ENCODE measurements at regions not wholly inside any gene's neighbourhood (a gene's known extent, or its start where the extent isn't known, plus 50 kb on each side); places are given as distances from the start of the nearest gene placed in this dataset.

GRCh38 chrX:104306180-104306579, 51.4 kb upstream of the ESX1 start:
- no peaks in the 10 kb centered on the region for H3K27me3 ChIP-seq (ENCODE audit: control insufficient read depth in 2 of 2, insufficient read depth in 2 of 2, low read length in 2 of 2)
- no peaks in the 10 kb centered on the region for H3K79me2 ChIP-seq (ENCODE audit: control insufficient read depth, insufficient read depth, low read length)
- DNase-seq (ENCODE audit: extremely low read depth in 1 of 4, low spot score in 3 of 4) = no peak
- ATAC-seq = no peak
- H4K20me1 ChIP-seq (replicated peaks; ENCODE audit: control insufficient read depth, insufficient read depth, low read length) = no peaks in the 10 kb centered on the region
- H3K4me2 ChIP-seq (ENCODE audit: insufficient read depth, low read length) = no peak overlapping the region
- no peaks in the 10 kb centered on the region for H3K9me3 ChIP-seq (replicated peaks; ENCODE audit: control insufficient read depth, insufficient read depth, low read depth, low read length)
- H3K4me1 ChIP-seq (replicated peaks in 1 of 2; ENCODE audit: control insufficient read depth in 2 of 2, insufficient read depth in 2 of 2, low read length in 2 of 2) = no peaks in the 10 kb centered on the region
- no peak overlapping the region for H3K27ac ChIP-seq (ENCODE audit: extremely low read depth, low read depth, low read length)
- no peaks in the 10 kb centered on the region for H3K9me1 ChIP-seq (ENCODE audit: control insufficient read depth, insufficient read depth, low read length)
- POLR2A ChIA-PET = no interaction called here
- H2AFZ ChIP-seq (ENCODE audit: low read depth, low read length) = no peak overlapping the region
- TF ChIP-seq ZNF239 (CRISPR knock-in tag; IDR thresholded peaks at IDR 0.05) = no peak
- TF ChIP-seq POLR3A (IDR thresholded peaks at IDR 0.05; ENCODE audit: borderline replicate concordance, extremely low read depth, insufficient read depth, insufficient read length) = no peak
- TF ChIP-seq XRCC3 (IDR thresholded peaks at IDR 0.05) = no peak
- TF ChIP-seq, protein P1, sequence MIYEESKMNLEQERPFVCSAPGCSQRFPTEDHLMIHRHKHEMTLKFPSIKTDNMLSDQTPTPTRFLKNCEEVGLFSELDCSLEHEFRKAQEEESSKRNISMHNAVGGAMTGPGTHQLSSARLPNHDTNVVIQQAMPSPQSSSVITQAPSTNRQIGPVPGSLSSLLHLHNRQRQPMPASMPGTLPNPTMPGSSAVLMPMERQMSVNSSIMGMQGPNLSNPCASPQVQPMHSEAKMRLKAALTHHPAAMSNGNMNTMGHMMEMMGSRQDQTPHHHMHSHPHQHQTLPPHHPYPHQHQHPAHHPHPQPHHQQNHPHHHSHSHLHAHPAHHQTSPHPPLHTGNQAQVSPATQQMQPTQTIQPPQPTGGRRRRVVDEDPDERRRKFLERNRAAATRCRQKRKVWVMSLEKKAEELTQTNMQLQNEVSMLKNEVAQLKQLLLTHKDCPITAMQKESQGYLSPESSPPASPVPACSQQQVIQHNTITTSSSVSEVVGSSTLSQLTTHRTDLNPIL (CRISPR knock-in tag; IDR thresholded peaks at IDR 0.05) = no peak
- no peak for TF ChIP-seq NCOA4 (IDR thresholded peaks at IDR 0.05; ENCODE audit: partially characterized antibody)
- no peak for TF ChIP-seq SREBF2 (CRISPR knock-in tag; IDR thresholded peaks at IDR 0.05)
- no peak for TF ChIP-seq ATF7 (IDR thresholded peaks at IDR 0.05)
- TF ChIP-seq FOXJ2 (tag; IDR thresholded peaks at IDR 0.05) = no peak
- no peak for TF ChIP-seq TEAD4 (IDR thresholded peaks at IDR 0.05; ENCODE audit: low read length)
- no peak for TF ChIP-seq TEAD4 (CRISPR knock-in tag; IDR thresholded peaks at IDR 0.05; ENCODE audit: borderline replicate concordance)
- BruUV-seq (replicated peaks) = no TSS peak
- H3K9ac ChIP-seq (ENCODE audit: insufficient read depth in 1 of 2, low read depth in 2 of 2, low read length in 2 of 2) = no peak overlapping the region
- in situ Hi-C loops (cut with MboI) (no loop called here), intact Hi-C loops (cut with micrococcal nuclease) (no loop called here)
- no peak overlapping the region for H3K4me3 ChIP-seq
- CTCF ChIA-PET (ENCODE audit: low intra/inter-chr PET ratio) = no interaction called here
- 0% methylated on average over 8 of the region's 9 CpGs for WGBS (ENCODE audit: insufficient coverage, low coverage, missing lambda C conversion rate)
- FAIRE-seq = no peak
- no peaks in the 10 kb centered on the region for H3K36me3 ChIP-seq (ENCODE audit: control insufficient read depth, insufficient read depth, low read length)

Data from K562 (cell line).